Brain pericyte (primary cell): ENCODE measurements at regions not wholly inside any gene's neighbourhood (a gene's known extent, or its start where the extent isn't known, plus 50 kb on each side); places are given as distances from the start of the nearest gene placed in this dataset.
"Not testable (repeated sequence)": the region's sequence is repeated elsewhere in the genome, so short reads cannot be mapped to it uniquely, and the experiment has no call there.

Experiments used
- DNase-seq: peaks from one replicate; pipeline ENCODE4 v3.0.0-alpha.2; 2012; ENCODE audit warnings: low read depth, low spot score

DNA sequence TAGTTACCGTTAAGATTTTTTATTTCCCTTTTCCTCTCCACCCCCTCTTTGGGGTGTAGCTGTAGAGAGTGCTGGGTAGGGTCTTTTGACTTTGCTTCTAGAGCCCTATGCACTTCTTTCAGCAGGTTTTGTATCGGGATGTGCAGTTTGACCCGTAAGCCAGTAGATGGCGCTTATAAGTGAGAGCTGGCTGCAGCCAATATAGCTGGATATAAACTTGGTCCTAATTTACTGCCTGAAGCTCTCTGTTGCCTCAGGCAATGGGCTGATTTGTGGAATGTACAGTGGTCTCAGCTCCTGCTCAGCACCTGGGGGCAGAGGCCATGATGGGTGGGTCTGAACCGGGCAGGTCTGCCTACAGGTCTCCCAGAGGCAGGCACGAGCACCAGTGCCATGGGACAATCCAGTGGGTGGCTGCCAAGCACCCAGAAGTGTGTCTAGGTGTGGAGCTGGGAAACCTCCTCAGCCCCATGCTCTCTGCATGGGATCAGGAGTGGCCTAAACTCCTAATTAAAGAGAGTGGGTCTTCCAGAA, 146.5 kb downstream of the SPANXN1 start:
- no peak for DNase-seq

GRCh38 chrX:145394344-145394743, 147.0 kb downstream of the SPANXN1 start:
- no peak for DNase-seq

GRCh38 chrX:145396612-145397011, 149.3 kb downstream of the SPANXN1 start:
- DNase-seq: no peak

DNA sequence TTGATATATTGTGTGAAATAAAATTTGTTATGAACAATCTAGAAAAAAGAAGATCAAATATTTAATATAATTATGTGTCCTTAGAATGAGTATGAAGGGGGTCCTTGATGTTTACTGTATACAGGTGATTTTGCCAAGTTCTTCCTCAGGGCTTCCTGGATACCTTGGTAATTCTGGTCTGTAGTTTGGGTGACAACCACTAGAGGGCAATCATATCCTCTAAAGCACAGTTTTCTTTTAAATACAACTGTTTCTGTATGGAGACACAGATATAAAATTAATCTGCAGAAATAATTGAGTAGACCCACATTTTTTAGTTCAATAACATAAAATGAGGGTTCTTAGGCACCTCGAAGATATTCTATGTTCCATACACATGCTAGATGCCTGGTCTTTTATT, 157.7 kb downstream of the SPANXN1 start:
- DNase-seq: no peak

DNA sequence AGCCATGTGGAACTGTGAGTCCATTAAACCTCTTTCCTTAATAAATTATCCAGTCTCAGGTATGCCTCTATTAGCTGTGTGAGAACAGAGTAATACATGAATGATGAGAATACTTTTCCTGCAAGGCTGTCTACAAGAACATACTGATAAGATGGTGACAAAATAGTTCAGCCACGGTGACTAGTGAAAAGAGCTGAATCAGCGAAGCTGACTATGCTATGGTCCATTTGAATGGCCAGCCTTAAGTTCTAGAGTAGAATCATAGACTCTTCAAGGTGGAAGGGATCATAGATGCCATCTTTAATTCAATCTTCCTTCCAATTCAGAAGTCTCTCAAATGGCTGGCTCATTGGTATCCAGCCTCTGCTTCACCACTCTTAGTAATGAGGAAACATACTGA, 163.3 kb downstream of the SPANXN1 start:
- DNase-seq: no peak

GRCh38 chrX:145436211-145436610, 188.9 kb downstream of the SPANXN1 start:
- not testable (repeated sequence) for DNase-seq

GRCh38 chrX:145464650-145465049, 217.3 kb downstream of the SPANXN1 start:
- no peak for DNase-seq

DNA sequence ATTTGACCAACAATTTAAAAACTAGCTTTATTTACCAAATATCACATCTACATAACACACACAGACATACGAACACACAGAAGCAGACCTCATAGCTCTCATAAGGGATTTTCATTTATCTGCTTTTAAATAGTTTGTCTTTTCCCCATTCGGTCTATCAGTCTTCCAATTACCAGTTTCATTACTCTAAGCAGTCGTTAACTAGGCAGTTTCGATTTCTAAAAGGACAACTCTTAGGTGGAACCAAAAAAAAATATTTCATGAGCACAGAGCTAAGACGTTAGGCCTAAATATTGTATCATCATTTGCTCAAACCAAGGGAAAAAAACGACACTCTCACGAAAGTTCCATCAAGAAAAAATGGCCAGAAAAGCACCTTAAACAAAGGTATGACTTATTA, 228.4 kb downstream of the SPANXN1 start:
- no peak for DNase-seq

DNA sequence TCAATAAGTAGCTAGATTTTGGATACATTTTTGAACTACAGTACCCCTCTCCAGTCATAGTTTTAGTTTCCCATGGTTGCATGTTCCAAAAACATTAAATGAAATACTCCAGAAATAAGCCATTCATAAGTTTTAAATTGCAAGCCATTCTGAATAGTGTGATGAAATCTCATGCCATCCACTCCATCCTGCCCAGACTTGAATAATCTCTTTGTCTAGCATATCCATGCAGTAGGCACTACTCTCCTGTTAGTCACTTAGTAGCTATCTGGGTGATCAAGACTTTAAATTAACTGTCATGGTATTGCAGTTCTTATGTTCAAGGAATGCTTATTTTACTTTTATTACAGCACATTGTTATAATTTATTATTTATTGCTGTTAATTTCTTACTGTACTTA, 237.4 kb downstream of the SPANXN1 start:
- DNase-seq: no peak

- no peak for DNase-seq
Observed at GRCh38 chrX:145502670-145503069, 255.4 kb downstream of the SPANXN1 start.

GRCh38 chrX:145506214-145506613, 258.9 kb downstream of the SPANXN1 start:
- DNase-seq: no peak

DNA sequence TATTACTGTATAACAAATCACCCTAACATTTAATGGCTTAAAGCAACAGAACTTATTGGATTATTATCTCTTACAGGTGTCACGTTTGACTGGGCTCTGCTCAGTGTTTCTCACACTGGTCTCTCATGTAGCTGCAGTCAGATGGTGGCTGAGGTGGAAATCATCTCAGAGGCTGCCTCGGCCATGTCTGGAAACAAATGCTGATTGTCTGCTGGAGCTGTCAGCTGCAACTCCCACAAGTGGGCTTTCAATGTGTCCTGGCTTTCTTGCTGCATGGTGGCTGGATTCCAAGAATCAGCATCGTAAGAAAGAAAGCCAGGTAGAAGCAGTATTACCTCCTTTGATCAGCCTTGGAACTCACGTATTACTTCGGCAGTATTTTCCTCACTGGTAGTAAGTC, 277.6 kb downstream of the SPANXN1 start:
- no peak for DNase-seq

GRCh38 chrX:145532176-145532780, 285.0 kb downstream of the SPANXN1 start:
- no peak for DNase-seq

DNA sequence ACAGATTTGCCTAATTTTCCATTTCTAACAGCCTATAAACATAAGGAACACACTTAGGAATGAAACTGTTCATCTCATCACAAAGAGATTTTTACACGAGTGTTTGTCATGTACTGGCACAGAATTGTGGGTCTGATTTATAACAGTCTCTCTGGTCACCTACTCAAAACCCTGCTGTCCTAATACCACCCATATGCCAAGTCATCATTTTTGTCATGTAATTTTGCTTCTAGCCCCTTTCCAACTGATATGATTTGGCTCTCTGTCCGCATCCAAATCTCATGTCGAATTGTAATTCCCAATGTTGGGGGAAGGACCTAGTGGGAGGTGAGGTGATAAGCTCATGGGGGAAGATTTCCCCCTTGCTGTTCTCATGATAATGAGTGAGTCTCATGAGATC, 284.1 kb upstream of the SLITRK2 start:
- no peak for DNase-seq

- DNase-seq: no peak
Observed at GRCh38 chrX:145549496-145549895, 268.1 kb upstream of the SLITRK2 start.

GRCh38 chrX:145552643-145553042, 265.0 kb upstream of the SLITRK2 start:
- no peak for DNase-seq

GRCh38 chrX:145553702-145554101, 263.9 kb upstream of the SLITRK2 start:
- no peak for DNase-seq

GRCh38 chrX:145563159-145563558, 254.5 kb upstream of the SLITRK2 start:
- no peak for DNase-seq

DNA sequence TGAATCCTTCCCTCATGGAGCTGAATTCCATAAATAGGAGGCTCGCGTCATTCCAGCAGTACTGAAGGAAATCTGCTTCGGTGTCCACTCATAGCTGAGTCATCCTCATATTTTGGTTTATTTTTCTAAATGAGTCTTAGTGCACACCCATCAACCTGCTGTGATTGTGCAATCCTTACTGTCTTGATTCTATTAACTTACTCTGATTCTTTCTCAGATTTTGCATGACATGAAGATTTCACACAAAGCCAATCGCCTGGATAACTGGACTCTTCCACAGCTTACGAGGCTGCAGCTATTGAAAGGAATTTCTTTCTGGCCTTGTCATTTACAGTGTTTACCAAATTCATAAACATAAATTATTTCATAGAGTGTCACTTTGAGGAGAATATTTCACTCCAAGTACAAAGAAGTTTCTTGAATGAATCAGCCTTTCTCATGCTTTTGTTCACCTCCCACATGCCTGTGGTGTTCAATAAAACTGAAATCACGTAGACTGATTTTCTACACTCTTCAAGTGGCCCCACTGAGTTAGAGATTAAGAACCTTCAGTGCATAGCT, 207.6 kb upstream of the SLITRK2 start:
- peak; percentile 46 for DNase-seq

DNA sequence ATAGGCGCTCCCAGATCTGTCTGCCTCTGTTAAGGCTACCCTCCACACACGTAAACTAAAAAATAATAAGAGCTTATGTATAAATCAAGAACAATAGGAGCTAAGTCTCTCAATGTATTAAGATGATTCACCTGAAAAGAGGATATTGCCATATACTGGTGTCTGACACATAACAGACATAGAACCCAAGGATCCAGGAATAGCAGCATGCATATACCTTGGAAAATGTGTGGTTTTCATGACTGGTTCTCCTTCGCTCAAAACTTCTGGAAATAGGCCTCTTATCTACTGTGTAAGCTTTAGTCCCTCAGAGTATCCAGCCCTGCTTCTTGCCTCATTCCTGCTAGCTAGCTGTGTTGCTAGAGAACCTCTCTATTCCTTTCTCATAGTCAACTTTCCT, 203.7 kb upstream of the SLITRK2 start:
- DNase-seq: no peak

- DNase-seq: no peak
Observed at GRCh38 chrX:145620666-145621065, 197.0 kb upstream of the SLITRK2 start.

GRCh38 chrX:145623453-145623852, 194.2 kb upstream of the SLITRK2 start:
- no peak for DNase-seq

DNA sequence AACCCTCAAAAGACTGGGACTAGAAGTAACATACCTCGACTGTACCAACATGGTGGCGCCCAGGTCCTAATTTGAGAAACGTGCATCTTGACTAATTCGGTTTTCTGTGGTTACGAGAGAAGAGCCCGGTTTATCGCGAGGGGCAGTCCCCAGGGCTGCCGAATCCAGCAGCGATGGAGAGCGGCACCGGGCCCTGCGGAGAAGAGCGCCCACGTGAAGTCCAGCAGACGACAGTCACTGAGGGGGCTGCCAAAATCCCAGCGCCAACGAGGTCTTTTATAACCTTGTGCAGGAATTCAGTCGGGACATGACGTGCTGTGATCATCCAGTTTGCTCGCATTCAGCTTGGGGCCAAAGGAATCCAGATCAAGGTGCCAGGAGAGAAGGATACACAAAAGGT, 187.5 kb upstream of the SLITRK2 start:
- DNase-seq: no peak
